ENCODE measurements at regions not wholly inside any gene's neighbourhood (a gene's known extent, or its start where the extent isn't known, plus 50 kb on each side); places are given as distances from the start of the nearest gene placed in this dataset.

GRCh38 chr12:13275241-13276085 is 78.9 kb downstream of the EMP1 start:
- DNase-seq, result no peak

- DNase-seq, result no peak
Observed at GRCh38 chr12:13273850-13274249, 77.3 kb downstream of the EMP1 start.

- DNase-seq, result no peak
Observed at GRCh38 chr12:13273097-13273496, 76.6 kb downstream of the EMP1 start.

GRCh38 chr12:13270817-13271216 is 74.3 kb downstream of the EMP1 start:
- no peak for DNase-seq
